ENCODE measurements at regions not wholly inside any gene's neighbourhood (a gene's known extent, or its start where the extent isn't known, plus 50 kb on each side); places are given as distances from the start of the nearest gene placed in this dataset.
"Not testable (repeated sequence)": the region's sequence is repeated elsewhere in the genome, so short reads cannot be mapped to it uniquely, and the experiment has no call there.

DNA sequence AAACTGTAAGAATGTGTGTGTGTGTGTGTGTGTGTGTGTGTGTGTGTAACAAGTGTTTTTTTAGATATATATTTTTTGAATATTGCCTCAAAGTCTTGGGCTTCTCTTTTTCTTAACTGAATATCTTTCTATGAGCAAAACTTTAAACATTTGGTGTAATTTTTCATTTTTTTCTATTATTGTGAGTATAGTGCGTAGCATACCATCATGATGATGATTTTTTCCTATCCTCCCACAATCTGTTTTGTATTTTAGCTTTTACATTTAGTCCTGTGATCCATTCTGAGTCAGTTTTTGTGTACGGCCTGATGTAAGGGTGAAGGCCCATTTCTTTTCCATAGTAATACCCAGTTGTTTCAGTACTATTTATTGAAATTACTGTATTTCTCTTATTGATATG lies 680.6 kb downstream of the TTLL7 start:
- no CpG with 5 or more reads among the region's 2 CpGs for WGBS (ENCODE audit: extremely low coverage, insufficient coverage, insufficient read length)
- no peak overlapping the region for H2BK120ac ChIP-seq (ENCODE audit: insufficient read depth, low read length, poor library complexity)

DNA sequence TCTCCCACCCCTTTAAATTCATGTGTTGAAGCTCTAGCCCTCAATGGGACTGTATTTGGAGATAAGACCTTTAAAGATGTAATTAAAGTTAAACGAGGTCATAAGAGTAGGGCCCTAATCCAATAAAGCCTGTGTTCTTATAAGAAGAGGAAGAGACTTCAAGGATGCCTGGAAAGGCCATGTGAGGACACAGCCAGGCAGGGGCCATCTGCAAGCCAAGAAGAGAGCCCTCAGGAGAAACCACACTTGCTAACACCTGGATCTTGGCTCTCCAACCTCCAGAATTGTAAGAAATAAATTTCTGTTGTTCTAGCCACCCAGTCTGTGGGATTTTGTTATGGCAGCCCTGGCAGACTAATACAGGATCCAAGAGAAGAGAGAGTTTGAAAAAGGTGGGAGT lies 683.5 kb downstream of the TTLL7 start:
- H3K4ac ChIP-seq (ENCODE audit: low read depth, low read length); H3K27me3 ChIP-seq (ENCODE audit: insufficient read depth, low read length); H3K4me3 ChIP-seq (ENCODE audit: low read depth, low read length); H3K79me1 ChIP-seq (ENCODE audit: low read length); H4K91ac ChIP-seq (ENCODE audit: low read depth, low read length); H2BK5ac ChIP-seq (ENCODE audit: low read depth, low read length, poor library complexity); H2BK12ac ChIP-seq (ENCODE audit: low read length); H2BK120ac ChIP-seq (ENCODE audit: insufficient read depth, low read length, poor library complexity); H4K12ac ChIP-seq (ENCODE audit: low read depth, low read length); H3K4me2 ChIP-seq (ENCODE audit: low read length); H3K23ac ChIP-seq (ENCODE audit: low read length); H2AK5ac ChIP-seq (ENCODE audit: low read length); H3K9ac ChIP-seq (ENCODE audit: low read length); H3K27ac ChIP-seq (ENCODE audit: low read depth, low read length); H3K18ac ChIP-seq (ENCODE audit: low read length); DNase-seq; H3K79me2 ChIP-seq (ENCODE audit: control insufficient read depth, insufficient read depth, low read length, poor library complexity); H2AFZ ChIP-seq (ENCODE audit: insufficient read depth, low read length, poor library complexity); H3K36me3 ChIP-seq (ENCODE audit: control insufficient read depth in 1 of 2, insufficient read depth in 2 of 2, low read length in 2 of 2); H3K14ac ChIP-seq (ENCODE audit: low read length); H3K9me3 ChIP-seq (ENCODE audit: insufficient read depth, low read depth, low read length); H3K4me1 ChIP-seq (ENCODE audit: control insufficient read depth in 1 of 2, insufficient read depth in 2 of 2, low read length in 2 of 2); H4K8ac ChIP-seq (ENCODE audit: low read depth, low read length): not testable (repeated sequence)
- no CpG with 5 or more reads among the region's 1 CpG for WGBS (ENCODE audit: extremely low coverage, insufficient coverage, insufficient read length)

More for the DNA sequence above, 680.6 kb downstream of the TTLL7 start:
- Histone ChIP-seq H3K27me3 (ENCODE audit: insufficient read depth, low read length) (no peaks in the 10 kb centered on the region), H3K23ac (ENCODE audit: low read length) (no peak overlapping the region), H3K4ac (ENCODE audit: low read depth, low read length) (no peak overlapping the region), H3K27ac (ENCODE audit: low read depth, low read length) (no peak overlapping the region), H3K4me3 (ENCODE audit: low read depth, low read length) (no peak overlapping the region), H3K9ac (ENCODE audit: low read length) (no peak overlapping the region), H4K12ac (ENCODE audit: low read depth, low read length) (no peak overlapping the region), H3K9me3 (ENCODE audit: insufficient read depth, low read depth, low read length) (no peaks in the 10 kb centered on the region), H4K91ac (ENCODE audit: low read depth, low read length) (no peak overlapping the region), H2BK12ac (ENCODE audit: low read length) (no peak overlapping the region), H3K79me1 (ENCODE audit: low read length) (no peaks in the 10 kb centered on the region), H3K36me3 (ENCODE audit: control insufficient read depth in 1 of 2, insufficient read depth in 2 of 2, low read length in 2 of 2) (no peaks in the 10 kb centered on the region), H4K8ac (ENCODE audit: low read depth, low read length) (no peak overlapping the region), H2AK5ac (ENCODE audit: low read length) (no peak overlapping the region), H3K4me2 (ENCODE audit: low read length) (no peak overlapping the region), H3K4me1 (ENCODE audit: control insufficient read depth in 1 of 2, insufficient read depth in 2 of 2, low read length in 2 of 2) (no peaks in the 10 kb centered on the region), H2BK5ac (ENCODE audit: low read depth, low read length, poor library complexity) (no peak overlapping the region), H2AFZ (ENCODE audit: insufficient read depth, low read length, poor library complexity) (no peak overlapping the region), H3K18ac (ENCODE audit: low read length) (no peak overlapping the region), H3K79me2 (ENCODE audit: control insufficient read depth, insufficient read depth, low read length, poor library complexity) (no peaks in the 10 kb centered on the region), H3K14ac (ENCODE audit: low read length) (no peak overlapping the region)
- DNase-seq, result no peak

DNA sequence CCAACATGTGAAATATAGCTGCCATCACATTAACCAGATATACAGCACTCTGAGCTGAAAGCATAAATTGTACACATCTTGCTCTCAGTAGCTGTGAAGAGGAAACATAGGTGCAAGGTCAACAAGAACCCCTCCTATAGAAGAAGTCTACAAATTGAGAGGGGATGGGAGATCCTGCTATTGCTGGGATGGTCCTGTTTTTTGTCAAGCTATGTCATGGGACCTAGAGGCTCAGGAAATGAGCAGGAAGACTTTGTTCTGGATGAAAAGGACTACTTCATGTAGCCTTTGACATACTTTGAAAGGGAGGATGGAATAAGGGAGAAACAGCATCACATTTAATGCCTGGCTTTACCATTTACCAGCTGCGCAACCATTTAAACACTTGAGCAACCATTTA lies 688.8 kb downstream of the TTLL7 start:
- not testable (repeated sequence) for H3K9ac ChIP-seq (ENCODE audit: low read length); H3K4ac ChIP-seq (ENCODE audit: low read depth, low read length); H2BK12ac ChIP-seq (ENCODE audit: low read length); H3K4me2 ChIP-seq (ENCODE audit: low read length); H3K14ac ChIP-seq (ENCODE audit: low read length); H3K36me3 ChIP-seq (ENCODE audit: control insufficient read depth in 1 of 2, insufficient read depth in 2 of 2, low read length in 2 of 2); H3K27me3 ChIP-seq (ENCODE audit: insufficient read depth, low read length); H3K27ac ChIP-seq (ENCODE audit: low read depth, low read length); H2BK120ac ChIP-seq (ENCODE audit: insufficient read depth, low read length, poor library complexity); DNase-seq; H2AK5ac ChIP-seq (ENCODE audit: low read length); H2AFZ ChIP-seq (ENCODE audit: insufficient read depth, low read length, poor library complexity); H3K4me3 ChIP-seq (ENCODE audit: low read depth, low read length); H4K12ac ChIP-seq (ENCODE audit: low read depth, low read length); H3K23ac ChIP-seq (ENCODE audit: low read length); H3K79me1 ChIP-seq (ENCODE audit: low read length); H4K91ac ChIP-seq (ENCODE audit: low read depth, low read length); H3K4me1 ChIP-seq (ENCODE audit: control insufficient read depth in 1 of 2, insufficient read depth in 2 of 2, low read length in 2 of 2); H3K18ac ChIP-seq (ENCODE audit: low read length); H3K9me3 ChIP-seq (ENCODE audit: insufficient read depth, low read depth, low read length); H3K79me2 ChIP-seq (ENCODE audit: control insufficient read depth, insufficient read depth, low read length, poor library complexity); H2BK5ac ChIP-seq (ENCODE audit: low read depth, low read length, poor library complexity); H4K8ac ChIP-seq (ENCODE audit: low read depth, low read length)
- WGBS (ENCODE audit: extremely low coverage, insufficient coverage, insufficient read length), result no CpG with 5 or more reads among the region's 1 CpG

DNA sequence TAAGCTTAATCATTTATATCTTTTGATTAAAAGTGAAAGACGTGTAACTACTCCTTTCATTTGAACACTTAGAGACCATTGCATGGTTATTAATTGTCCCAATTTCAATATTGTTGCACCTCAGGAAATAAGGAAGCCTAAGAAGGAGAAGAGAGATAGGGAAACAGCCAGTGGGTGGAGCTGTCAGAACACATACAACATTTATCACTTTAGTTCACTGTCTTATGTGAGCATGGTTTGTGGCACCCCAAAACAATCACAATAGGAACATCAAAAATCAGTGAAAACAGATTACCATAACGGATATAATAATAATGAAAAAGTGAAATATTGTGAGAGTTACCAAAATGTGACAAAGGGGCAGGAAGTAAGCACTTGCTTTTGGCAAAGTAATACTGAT lies 689.9 kb downstream of the TTLL7 start:
- not testable (repeated sequence) for H2AFZ ChIP-seq (ENCODE audit: insufficient read depth, low read length, poor library complexity); H4K12ac ChIP-seq (ENCODE audit: low read depth, low read length); H4K8ac ChIP-seq (ENCODE audit: low read depth, low read length); H3K14ac ChIP-seq (ENCODE audit: low read length); H3K4ac ChIP-seq (ENCODE audit: low read depth, low read length); H3K9ac ChIP-seq (ENCODE audit: low read length); H2BK5ac ChIP-seq (ENCODE audit: low read depth, low read length, poor library complexity); H3K36me3 ChIP-seq (ENCODE audit: control insufficient read depth in 1 of 2, insufficient read depth in 2 of 2, low read length in 2 of 2); H3K18ac ChIP-seq (ENCODE audit: low read length); H3K9me3 ChIP-seq (ENCODE audit: insufficient read depth, low read depth, low read length); H2BK120ac ChIP-seq (ENCODE audit: insufficient read depth, low read length, poor library complexity); H3K4me2 ChIP-seq (ENCODE audit: low read length); H3K4me1 ChIP-seq (ENCODE audit: control insufficient read depth in 1 of 2, insufficient read depth in 2 of 2, low read length in 2 of 2); H3K79me1 ChIP-seq (ENCODE audit: low read length); H4K91ac ChIP-seq (ENCODE audit: low read depth, low read length); H2BK12ac ChIP-seq (ENCODE audit: low read length); DNase-seq; H3K27ac ChIP-seq (ENCODE audit: low read depth, low read length); H2AK5ac ChIP-seq (ENCODE audit: low read length); H3K27me3 ChIP-seq (ENCODE audit: insufficient read depth, low read length); H3K4me3 ChIP-seq (ENCODE audit: low read depth, low read length); H3K79me2 ChIP-seq (ENCODE audit: control insufficient read depth, insufficient read depth, low read length, poor library complexity); H3K23ac ChIP-seq (ENCODE audit: low read length)
- WGBS (ENCODE audit: extremely low coverage, insufficient coverage, insufficient read length), result no CpG with 5 or more reads among the region's 2 CpGs
